RCC 7860 (cell line): ENCODE measurements at regions not wholly inside any gene's neighbourhood (a gene's known extent, or its start where the extent isn't known, plus 50 kb on each side); places are given as distances from the start of the nearest gene placed in this dataset.
A peak's percentile ranks its signal among the peaks of the same experiment; 100 is the strongest.

ENCODE experiments used
- DNase-seq: peaks from one replicate; pipeline ENCODE4 v3.0.0-alpha.2; 2015; ENCODE audit warnings: low spot score
- FAIRE-seq: peaks from 2 replicates; lab custom pipeline; 2012; peaks lifted over from hg19 to GRCh38; lab: Jason Lieb, UNC

DNA sequence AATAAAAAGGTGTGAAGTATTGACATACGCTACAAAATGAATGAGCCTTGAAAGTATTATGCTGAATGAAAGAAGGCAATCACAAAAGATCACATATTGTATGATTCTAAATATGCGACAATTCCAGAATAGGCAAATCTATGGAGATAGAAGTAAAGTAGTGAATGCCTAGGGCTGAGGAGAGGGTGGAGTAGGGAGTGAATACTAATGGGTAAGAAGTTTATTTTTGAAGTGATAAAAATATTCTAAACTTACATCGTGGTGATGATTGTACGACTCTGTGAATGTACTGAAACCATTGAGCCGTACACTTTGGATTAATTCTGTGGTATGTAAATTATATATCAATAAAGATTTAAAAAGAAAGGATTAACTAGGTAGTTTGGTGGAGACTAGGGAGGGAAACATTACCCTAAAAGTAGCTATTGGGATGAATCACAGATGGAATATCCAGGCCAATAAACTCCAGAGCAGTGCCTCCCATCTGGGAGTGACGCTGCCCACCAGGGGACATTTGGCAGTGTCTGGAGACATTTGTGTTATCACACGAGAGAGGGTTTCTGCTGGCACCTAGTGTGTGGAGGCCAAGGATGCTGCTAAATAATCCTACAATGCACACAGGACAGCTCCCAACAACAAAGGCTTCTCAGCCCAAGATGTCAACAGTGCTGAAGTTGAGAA, 214.2 kb upstream of the PCSK2 start:
- DNase-seq, result no peak
- FAIRE-seq, result no peak

DNA sequence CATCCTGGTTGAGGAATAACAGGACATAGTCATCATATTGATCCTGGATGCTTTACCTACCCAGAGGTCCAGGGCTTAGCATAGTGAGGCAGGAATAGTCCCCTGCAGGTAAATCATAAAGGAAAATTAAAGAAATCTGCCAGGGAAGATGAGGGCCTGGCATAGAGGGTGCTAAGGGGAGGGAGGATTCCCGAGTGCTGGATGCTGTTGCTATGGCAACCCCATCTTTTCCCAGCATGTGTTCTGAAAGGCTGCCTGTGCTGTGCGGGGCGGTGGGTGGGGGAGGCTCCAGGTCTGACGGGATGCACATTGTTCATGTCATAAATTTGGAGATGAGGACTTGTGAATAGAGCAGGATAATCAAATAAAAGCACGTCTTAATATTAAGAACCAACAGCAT, 212.6 kb upstream of the PCSK2 start:
- no peak for DNase-seq
- no peak for FAIRE-seq

DNA sequence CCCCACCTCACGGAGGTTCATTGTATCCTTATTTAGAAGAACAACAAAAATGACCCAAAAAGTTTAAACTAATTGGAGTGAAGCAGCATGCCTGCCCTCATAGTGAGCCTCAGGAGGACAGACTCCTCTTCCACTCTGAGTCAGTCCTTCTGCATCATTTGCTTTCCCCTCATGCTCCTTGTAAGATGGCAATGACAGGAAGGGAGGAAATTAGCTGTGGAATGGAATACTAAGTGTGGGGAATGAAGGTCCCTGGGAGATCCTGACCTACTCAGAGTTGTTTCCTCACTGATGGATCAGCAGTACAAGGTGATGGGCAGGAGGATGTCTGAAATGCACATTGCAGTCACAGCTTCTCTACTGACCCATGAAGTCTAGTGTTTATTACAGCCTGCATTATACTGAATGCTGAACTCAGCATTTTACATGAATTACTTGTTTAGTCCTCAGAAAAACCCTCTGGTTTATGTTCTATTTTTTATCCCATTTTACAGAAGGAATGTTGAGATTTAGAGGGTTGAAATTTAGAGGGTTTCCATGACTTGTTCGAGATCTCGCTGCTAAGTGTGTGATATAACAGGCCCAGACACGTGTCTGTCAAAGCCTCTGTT, 212.0 kb upstream of the PCSK2 start:
- DNase-seq, result no peak
- FAIRE-seq, result no peak

DNA sequence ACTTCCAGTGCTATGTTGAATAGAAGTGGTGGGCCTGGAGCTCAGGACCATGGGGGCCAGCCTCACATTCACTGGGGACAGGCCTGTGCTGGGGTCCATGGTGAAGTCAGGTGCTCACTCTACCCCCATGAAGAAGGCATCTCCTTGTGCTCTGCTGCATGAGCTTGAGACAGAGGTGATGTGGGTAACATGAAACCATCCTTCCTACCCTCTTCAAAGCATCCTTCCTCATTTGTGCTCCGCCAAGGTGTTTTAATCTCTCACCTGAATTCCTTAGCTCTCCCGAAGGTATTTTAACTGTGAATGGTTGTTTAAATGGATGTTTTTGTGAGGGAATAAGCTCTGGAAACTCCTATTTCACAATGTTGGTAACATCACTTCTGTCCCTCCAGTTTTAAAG, 209.6 kb upstream of the PCSK2 start:
- FAIRE-seq (no peak), DNase-seq (no peak)

DNA sequence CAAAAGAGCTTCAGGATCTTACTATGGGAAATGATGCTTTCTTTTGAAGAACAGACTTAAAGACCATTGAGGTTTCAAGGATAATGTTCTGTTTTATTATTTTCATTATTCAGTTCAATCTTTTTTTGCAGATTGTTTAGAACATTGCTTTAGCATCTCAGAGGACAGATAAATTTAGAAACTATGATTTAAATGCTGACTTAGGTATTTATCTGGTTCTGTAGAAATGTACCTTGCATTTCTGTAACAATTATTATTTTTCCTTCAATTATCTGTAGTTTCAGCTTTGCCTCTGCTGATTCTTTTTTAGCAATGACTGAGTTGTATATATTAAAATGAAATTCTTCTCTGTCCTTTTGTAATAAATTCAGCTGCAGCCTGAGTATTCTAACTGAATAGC, 205.4 kb upstream of the PCSK2 start:
- DNase-seq (no peak), FAIRE-seq (no peak)

DNA sequence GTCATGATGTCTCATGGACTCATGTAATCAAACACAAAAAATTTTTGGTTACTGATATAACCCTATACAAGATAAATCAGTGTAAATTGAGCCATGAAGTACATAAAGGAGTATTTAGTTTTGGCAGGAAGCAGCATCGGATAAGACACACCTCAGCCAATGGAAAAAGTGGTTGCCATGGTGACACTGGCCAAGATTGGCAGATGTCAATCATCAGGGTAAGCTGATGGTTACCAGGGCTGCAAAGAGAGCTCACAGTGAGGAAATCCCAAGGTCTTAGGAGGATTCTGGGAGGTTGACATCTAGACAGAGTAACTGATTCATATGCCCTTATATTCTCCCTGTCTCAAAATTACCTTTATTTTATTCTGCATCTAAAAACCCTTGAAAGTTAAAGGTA, 203.8 kb upstream of the PCSK2 start:
- no peak for DNase-seq
- no peak for FAIRE-seq

DNA sequence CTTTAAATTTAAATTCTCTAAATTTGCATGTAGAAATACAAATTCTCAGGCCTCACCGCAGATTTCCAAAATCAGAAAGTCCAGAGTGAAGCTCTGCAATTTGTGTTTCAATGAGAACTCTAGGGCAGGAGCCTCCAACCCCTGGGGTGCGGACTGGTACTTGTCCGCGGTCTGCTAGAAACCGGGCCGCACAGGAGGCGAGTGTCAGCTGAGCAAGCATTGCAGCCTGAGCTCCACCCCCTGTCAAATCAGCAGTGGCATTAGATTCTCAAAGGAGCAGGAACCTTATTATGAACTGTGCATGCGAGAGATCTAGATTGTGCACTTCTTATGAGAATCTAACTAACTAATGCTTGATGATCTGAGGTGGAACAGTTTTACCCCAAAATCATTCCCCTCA, 203.0 kb upstream of the PCSK2 start:
- no peak for DNase-seq
- no peak for FAIRE-seq

DNA sequence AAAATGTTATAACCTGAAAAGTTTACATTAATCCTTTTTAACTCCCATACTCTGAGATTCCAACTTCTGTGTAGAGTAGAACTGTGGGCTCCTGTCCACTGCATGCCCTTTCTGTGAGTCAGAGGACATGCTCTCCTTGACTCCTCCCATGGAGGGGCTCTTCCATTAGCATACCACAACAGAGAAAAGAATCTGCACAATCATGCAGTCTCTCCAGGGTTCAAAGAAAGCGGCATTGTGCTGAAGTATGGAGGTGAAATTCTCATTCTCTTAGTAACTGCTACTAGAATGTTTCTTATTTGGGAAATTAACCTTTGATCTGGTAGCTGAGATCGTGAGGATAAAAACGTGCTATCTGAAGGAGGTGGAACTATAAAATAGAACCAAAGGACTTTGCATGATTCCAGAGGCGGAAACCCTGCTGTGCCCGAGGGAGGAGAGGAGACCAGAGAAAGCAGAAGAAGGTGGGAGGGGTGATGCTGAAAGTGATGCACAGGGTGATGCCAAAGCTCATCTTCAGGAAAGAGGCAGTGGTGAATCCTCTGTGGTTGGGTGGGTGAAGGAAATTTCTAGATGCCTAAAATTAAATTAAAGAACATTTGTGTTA, 202.2 kb upstream of the PCSK2 start:
- FAIRE-seq, result no peak
- DNase-seq, result peak; percentile 6

DNA sequence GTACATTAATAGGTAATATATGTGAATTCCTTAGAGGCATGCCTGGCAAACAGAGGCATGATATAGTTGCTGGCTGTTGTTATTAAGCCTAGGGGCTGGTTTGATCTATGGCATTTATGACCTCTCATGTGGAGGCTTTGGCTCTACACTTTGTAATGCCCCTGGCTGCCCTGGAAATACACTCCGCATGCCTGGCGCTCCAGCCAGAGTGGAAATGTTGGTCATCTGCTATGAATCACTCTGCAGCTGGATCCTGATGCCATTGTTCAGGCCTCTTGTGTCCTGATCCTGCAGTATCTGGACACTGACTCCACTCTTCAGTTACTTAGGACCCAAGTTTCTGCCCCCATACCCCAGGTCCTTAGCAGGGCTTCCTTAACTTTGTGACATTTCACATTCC, 200.5 kb upstream of the PCSK2 start:
- DNase-seq, result no peak
- FAIRE-seq, result no peak

DNA sequence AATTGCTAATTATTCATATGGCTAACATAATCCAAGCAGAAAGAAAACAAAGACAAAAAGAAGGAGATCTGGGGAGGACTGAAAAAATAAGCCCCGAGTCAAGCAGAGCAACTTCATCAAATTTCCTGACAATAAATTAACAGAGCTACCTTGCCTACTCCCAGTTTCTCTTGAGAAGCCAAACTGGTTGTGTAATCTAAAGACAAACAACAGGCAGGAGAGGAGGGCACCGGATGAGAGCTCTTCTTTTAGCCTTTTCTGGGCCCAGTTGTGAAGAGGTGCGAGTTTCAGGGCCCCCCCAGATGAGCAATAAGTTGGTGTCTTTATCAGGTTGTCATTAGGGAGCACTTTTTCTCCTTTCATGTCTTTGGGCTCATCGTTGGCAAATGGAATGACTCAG, 197.1 kb upstream of the PCSK2 start:
- DNase-seq (no peak), FAIRE-seq (no peak)

DNA sequence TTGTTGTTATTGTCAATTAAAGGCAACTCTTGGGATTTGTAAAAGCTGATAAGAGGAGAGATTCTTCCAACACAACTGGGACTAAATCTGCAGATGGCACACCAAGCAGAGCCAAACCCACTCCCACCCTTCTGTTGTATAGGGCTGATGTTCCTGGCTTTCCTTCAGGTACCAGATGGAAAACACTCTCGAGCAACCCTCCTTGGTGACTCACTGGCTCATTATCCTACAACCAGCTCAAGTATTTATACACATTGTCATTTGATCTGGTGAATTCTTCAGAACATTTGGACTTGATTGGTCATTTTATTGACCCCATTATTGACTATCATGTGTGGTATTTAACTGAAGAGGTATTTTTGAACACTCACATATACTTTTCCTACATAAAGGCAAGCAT, 190.3 kb upstream of the PCSK2 start:
- DNase-seq (no peak), FAIRE-seq (no peak)

DNA sequence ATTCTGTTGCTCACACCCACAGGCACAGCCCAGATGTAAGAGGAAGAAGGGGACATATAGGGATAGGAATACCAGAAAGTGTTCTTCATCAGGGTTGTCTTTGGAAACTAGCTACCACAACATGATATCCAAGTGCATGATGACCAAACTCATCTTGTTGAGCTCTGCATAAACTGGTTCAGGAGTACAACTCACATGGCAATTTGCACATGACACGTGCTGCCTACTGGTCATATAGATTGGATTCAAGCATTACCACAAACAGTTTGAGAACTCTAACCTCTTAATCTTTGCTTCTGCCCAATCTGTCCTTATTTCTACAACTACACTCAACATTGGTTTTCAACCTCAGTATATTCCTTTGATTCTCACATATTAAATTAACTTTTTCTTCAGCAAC, 184.7 kb upstream of the PCSK2 start:
- FAIRE-seq (no peak), DNase-seq (no peak)

DNA sequence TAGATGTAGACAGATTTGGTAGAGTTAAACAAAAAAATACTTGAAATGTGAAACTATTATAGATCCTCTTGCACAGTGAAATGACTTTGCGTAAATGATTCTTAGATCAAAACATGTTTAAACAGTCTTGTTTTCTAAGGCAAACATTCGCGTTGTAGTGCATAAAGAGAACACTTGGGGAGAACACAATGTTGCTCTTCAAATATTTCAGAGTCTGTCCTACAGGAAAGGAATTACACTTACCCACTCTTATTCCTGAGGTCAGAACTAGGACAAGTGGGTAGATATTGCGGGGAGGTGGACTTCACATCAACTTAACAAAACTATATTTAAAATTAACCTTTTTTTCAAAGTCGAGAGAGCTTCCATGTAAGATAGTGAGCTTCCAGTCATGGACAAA, 183.5 kb upstream of the PCSK2 start:
- DNase-seq, result no peak
- no peak for FAIRE-seq

DNA sequence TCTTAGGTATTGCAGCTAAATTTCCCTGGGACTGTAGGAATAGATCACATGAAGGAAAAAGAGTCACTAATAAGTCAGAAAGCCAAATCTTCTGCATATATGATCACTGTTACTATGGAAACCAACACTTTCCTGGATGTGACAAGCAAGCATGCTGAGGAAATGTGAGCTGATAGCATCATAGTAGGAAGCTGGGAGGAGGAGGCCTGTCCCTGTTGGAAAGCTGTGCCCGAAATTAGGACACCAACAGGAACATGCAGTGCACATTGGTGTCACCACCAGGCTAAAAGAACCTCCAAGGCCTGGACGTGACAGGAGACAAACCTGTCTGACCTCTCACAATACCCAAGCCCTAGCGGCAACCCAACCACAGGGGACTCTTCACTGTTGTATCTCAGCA, 181.9 kb upstream of the PCSK2 start:
- DNase-seq (no peak), FAIRE-seq (no peak)

DNA sequence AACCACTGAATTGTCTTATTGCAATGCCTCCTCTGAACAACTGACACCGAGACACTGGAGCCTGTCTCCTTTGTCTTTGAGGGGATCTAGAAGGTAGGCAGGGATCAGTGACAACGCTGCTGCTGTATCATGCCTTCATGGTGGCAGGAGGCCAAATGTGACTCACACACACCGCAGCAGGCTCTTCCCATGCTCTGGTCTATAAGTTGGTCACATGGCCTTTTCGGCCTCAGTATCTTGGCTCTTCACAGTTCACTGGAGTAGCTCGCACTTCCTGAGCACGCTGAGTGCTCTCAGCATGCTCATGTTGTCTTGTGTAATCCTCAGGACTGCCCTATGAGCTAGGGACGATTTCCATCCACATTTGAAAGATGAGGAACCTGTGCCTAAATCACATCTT, 167.4 kb upstream of the PCSK2 start:
- DNase-seq, result peak; percentile 73
- FAIRE-seq, result peak; percentile 35

DNA sequence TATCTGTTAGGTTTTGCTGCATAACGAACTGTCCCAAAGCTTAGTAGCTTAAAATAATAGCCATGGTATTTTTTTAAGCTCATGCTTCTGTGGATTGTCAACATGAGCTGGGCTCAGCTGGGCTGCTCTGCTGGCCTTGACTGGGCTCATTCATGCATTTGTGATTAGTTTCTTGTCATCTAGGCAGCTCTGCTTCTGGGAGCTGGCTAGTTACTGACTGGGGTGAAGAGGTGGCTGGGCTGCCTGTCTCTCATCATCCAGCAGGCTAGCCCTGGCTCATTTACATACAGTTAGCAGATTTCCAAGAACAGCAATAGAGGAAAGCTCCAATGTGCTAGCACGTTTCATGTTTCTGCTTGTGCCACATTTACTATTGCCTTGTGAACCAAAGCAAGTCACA, 165.1 kb upstream of the PCSK2 start:
- FAIRE-seq, result no peak

DNA sequence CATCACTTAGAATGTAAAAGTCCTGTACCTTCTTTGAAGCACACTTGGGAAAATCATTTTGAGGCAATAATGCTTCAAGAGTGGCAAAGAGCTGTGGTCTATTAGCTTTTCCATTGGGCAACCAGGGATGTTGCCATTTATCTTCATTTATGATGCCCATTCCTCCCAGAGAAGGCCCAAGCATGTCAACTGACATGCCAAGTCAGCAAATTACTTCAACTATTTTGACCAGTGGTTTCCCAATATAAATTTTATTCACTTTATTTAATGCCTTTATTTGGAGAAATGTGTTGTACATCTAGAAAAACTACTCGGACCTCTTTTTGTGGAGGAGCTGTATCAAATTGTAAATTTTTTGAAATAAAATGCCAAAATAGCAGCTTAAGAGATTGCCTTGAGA, 164.1 kb upstream of the PCSK2 start:
- FAIRE-seq, result no peak
- no peak for DNase-seq

More for the DNA sequence above, 165.1 kb upstream of the PCSK2 start:
- no peak for DNase-seq

DNA sequence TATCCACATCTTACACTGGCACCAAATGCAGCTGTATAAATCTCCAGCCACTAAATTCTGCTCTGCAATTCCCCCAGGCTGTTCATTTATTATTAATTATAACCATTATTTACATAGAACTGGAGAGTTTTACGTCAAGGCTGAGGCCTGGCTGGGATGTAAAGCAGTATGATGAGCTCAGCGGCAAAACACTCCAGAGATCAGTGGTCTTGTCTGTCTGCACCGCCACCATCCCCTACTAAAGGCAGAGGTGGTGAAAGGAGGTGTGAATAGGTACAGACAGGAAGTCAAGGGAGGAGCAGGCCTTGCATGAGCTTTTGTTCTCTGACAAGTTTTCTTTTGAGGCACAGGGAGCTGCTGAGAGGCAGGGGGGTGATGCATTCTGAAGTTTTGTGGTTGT, 159.9 kb upstream of the PCSK2 start:
- FAIRE-seq, result no peak
- no peak for DNase-seq

DNA sequence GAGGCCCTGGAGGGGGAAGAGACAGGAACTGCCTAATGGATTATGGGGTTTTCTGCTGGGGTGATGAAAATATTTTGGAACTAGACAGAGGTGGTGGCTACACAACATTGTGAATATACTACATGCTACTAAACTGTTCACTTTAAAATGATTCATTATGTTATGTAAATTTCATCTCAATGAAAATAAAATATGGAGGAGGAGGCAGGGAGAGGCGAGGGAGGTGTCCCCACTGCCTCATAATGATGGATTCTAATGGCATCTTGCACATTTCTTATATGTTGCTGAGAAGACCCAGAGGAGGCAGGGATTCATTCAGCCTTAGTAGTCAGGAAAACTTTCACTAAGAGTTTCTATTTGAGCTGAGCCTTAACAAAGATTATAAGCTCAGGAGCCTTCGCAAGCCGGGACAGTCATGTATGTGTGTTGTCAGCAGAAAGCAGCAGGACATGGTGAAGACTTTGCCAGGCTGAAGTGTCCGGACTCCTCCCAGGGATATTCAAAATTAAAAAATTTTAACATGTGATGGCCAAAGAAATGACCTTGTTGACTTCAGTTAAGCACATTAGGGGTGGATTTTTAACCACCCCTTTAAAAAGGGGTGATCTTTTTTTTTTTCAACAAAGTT, 158.6 kb upstream of the PCSK2 start:
- no peak for DNase-seq
- no peak for FAIRE-seq

DNA sequence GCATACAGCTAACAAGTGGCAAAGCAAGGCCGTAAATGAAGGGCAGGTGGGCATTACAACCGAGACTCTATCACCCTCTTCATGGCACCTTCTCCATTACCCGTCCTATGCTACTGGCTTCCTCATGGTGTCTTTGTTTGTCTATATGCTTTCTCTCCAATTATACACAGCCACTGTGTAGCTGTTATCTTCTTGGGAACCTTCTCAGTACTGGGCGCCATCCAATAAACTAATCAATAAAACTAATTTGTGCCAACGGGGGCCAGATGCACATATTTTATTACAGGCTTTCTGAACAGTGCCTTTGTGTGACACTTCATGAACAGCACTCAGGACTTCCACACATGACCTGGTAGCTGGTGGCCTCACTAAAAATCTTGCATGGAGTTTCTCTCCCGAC, 149.8 kb upstream of the PCSK2 start:
- DNase-seq (no peak), FAIRE-seq (no peak)

DNA sequence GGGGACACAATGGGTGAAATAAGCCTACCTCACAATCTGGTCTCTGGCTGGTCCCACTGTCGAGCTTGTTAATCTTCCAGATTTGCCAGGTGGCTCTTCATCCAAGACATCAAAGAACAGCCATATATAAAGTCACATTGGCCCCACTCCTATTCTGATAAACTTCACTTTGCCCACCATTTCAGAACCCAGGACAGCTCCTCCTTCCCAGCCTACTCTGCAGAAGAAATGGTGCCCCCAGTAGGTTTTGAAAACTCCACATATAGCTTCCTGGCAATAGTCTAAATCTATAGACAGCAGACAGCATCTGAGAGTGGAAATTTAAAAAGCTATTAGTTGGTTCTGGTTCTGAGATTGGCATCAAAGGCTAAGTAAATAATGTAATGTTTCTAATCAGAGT, 143.1 kb upstream of the PCSK2 start:
- FAIRE-seq (no peak), DNase-seq (no peak)

DNA sequence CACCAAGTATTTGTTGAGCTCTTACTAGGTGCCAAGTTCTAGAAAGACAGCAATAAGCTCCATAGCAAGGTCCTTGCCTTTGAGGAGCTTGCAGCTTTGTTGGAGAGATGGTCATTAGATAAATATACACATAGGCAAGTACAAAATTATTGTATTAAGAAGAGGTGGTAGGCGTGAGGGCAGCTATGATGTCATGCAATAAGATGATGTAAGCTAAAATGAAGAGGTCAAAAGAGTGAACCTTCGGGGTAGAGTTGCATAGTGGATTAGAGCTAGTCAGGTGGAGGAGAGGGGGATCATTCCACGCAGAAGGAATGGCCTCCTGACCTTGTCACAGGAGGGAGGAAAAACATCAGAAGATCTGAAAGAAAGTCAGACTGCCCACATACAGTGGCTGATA, 141.9 kb upstream of the PCSK2 start:
- no peak for FAIRE-seq
- DNase-seq, result no peak
